GM13977 (cell line): ENCODE measurements at regions not wholly inside any gene's neighbourhood (a gene's known extent, or its start where the extent isn't known, plus 50 kb on each side); places are given as distances from the start of the nearest gene placed in this dataset.

ENCODE experiments used
- DNase-seq: peaks from one replicate; pipeline ENCODE4 v3.0.0; 2012; ENCODE audit warnings: low spot score
- CTCF ChIP-seq: IDR thresholded peaks from 2 replicates; pipeline ENCODE4 v1.5.1; 2012; ENCODE audit warnings: mild to moderate bottlenecking, control low read depth; ENCODE audit not compliant: insufficient read depth; ENCODE audit errors: extremely low read depth, missing control alignments
- in situ Hi-C: fragments of 300-500 bp; cut with MboI; formaldehyde crosslinking; loops from one replicate; pipeline ENCODE4 v1.12.0; 2022; ENCODE audit warnings: low sequenced_read_pairs, low pct_unique_long_range_greater_than_20kb, mixed read lengths, inconsistent platforms; ENCODE audit not compliant: unreplicated experiment

- TF ChIP-seq CTCF = no peak
- no peak for DNase-seq
These were observed 107.4 kb downstream of the UTRN start for GRCh38 chr6:144392536-144392935.

GRCh38 chr6:144394210-144394609 lies 109.1 kb downstream of the UTRN start:
- in situ Hi-C loops = no loop called here
- TF ChIP-seq CTCF = no peak
- DNase-seq = no peak

More at GRCh38 chr6:144392536-144392935, 107.4 kb downstream of the UTRN start:
- in situ Hi-C loops = no loop called here

GRCh38 chr6:144395014-144395413 lies 109.9 kb downstream of the UTRN start:
- TF ChIP-seq CTCF = no peak
- no peak for DNase-seq
- in situ Hi-C loops = no loop called here

- TF ChIP-seq CTCF = no peak
- in situ Hi-C loops = no loop called here
- no peak for DNase-seq
These were observed 110.7 kb downstream of the UTRN start for GRCh38 chr6:144395826-144396225.

- no peak for DNase-seq
- no peak for TF ChIP-seq CTCF
- in situ Hi-C loops = no loop called here
These were observed 112.0 kb downstream of the UTRN start for GRCh38 chr6:144397141-144397540.

- no peak for DNase-seq
- in situ Hi-C loops = no loop called here
- TF ChIP-seq CTCF = no peak
These were observed 115.2 kb downstream of the UTRN start for GRCh38 chr6:144400321-144400720.
